Fibroblast of skin of right quadriceps (primary cell): ENCODE measurements at regions not wholly inside any gene's neighbourhood (a gene's known extent, or its start where the extent isn't known, plus 50 kb on each side); places are given as distances from the start of the nearest gene placed in this dataset.
"Not testable (repeated sequence)": the region's sequence is repeated elsewhere in the genome, so short reads cannot be mapped to it uniquely, and the experiment has no call there.

Experiments
- DNase-seq: peaks from one replicate; pipeline ENCODE4 v3.0.0-alpha.2; 2013

GRCh38 chr1:229862017-229862774 is 204.8 kb upstream of the GALNT2 start:
- no peak for DNase-seq

- no peak for DNase-seq
These were observed 203.1 kb upstream of the GALNT2 start for GRCh38 chr1:229863651-229864545.

GRCh38 chr1:229864686-229865230 is 202.3 kb upstream of the GALNT2 start:
- no peak for DNase-seq

- not testable (repeated sequence) for DNase-seq
These were observed 201.7 kb upstream of the GALNT2 start for GRCh38 chr1:229865321-229865720.

- DNase-seq: no peak
These were observed 199.3 kb upstream of the GALNT2 start for GRCh38 chr1:229867726-229868125.

GRCh38 chr1:229869240-229869639 is 197.8 kb upstream of the GALNT2 start:
- no peak for DNase-seq

GRCh38 chr1:229869687-229870086 is 197.4 kb upstream of the GALNT2 start:
- DNase-seq: no peak

- no peak for DNase-seq
These were observed 196.7 kb upstream of the GALNT2 start for GRCh38 chr1:229870381-229870780.

- DNase-seq: no peak
These were observed 195.9 kb upstream of the GALNT2 start for GRCh38 chr1:229871078-229871676.

GRCh38 chr1:229874136-229874535 is 192.9 kb upstream of the GALNT2 start:
- DNase-seq: no peak

- no peak for DNase-seq
These were observed 192.4 kb upstream of the GALNT2 start for GRCh38 chr1:229874609-229875008.

- no peak for DNase-seq
These were observed 192.0 kb upstream of the GALNT2 start for GRCh38 chr1:229875086-229875485.

- DNase-seq: no peak
These were observed 187.3 kb upstream of the GALNT2 start for GRCh38 chr1:229879746-229880145.

GRCh38 chr1:229880271-229881170 is 186.5 kb upstream of the GALNT2 start:
- no peak for DNase-seq

GRCh38 chr1:229882621-229883020 is 184.4 kb upstream of the GALNT2 start:
- no peak for DNase-seq

GRCh38 chr1:229883504-229884200 is 183.4 kb upstream of the GALNT2 start:
- no peak for DNase-seq

GRCh38 chr1:229884765-229885164 is 182.3 kb upstream of the GALNT2 start:
- DNase-seq: no peak

- no peak for DNase-seq
These were observed 181.2 kb upstream of the GALNT2 start for GRCh38 chr1:229885568-229886495.

- no peak for DNase-seq
These were observed 180.4 kb upstream of the GALNT2 start for GRCh38 chr1:229886636-229887035.

- no peak for DNase-seq
These were observed 179.8 kb upstream of the GALNT2 start for GRCh38 chr1:229887043-229887822.
